ENCODE measurements at regions not wholly inside any gene's neighbourhood (a gene's known extent, or its start where the extent isn't known, plus 50 kb on each side); places are given as distances from the start of the nearest gene placed in this dataset.

DNA sequence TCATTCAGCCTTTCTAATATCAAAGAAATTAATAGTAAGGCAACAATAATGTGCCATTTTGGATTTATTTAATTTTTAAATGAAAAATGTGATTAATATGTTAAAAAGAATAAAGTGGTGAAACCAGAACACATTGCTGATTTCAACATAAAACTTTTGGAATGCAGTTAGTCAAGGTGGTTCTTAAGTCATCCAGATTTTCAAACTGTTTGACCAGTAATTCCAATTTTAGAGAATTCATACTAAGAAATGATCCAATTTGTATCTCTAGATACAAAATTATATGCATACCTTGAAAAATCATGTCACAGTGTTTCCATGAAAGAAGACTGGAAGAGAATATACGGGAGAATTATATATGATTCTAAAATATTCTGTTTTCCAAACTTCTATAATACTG, 54.2 kb upstream of the MCOLN3 start:
- whole genome bisulfite sequencing (ENCODE audit: insufficient coverage) = no CpG with 5 or more reads among the region's 1 CpG
- Histone ChIP-seq H3K27ac (ENCODE audit: low read length) (no peak overlapping the region), H3K4me3 (ENCODE audit: low read length) (no peak overlapping the region), H3K36me3 (ENCODE audit: control insufficient read depth, insufficient read depth, low read length) (no peaks in the 10 kb centered on the region), H3K27me3 (ENCODE audit: control insufficient read depth, insufficient read depth, low read length) (no peaks in the 10 kb centered on the region), H3K9me3 (ENCODE audit: control insufficient read depth, insufficient read depth, low read length) (no peaks in the 10 kb centered on the region), H3K4me1 (ENCODE audit: control insufficient read depth, insufficient read depth, low read length) (no peaks in the 10 kb centered on the region)
- intact Hi-C loops (cut with micrococcal nuclease) = loop anchor here (10.0 kb wide), 1 partner anchor 152 kb away; the partner anchor contains the start of gene C1orf52
- ATAC-seq (no peak), DNase-seq (no peak)
- no peak overlapping the region for H3K4me3 Mint-ChIP-seq
- H3K4me1 Mint-ChIP-seq = no peaks in the 10 kb centered on the region
- TF ChIP-seq, protein P1, sequence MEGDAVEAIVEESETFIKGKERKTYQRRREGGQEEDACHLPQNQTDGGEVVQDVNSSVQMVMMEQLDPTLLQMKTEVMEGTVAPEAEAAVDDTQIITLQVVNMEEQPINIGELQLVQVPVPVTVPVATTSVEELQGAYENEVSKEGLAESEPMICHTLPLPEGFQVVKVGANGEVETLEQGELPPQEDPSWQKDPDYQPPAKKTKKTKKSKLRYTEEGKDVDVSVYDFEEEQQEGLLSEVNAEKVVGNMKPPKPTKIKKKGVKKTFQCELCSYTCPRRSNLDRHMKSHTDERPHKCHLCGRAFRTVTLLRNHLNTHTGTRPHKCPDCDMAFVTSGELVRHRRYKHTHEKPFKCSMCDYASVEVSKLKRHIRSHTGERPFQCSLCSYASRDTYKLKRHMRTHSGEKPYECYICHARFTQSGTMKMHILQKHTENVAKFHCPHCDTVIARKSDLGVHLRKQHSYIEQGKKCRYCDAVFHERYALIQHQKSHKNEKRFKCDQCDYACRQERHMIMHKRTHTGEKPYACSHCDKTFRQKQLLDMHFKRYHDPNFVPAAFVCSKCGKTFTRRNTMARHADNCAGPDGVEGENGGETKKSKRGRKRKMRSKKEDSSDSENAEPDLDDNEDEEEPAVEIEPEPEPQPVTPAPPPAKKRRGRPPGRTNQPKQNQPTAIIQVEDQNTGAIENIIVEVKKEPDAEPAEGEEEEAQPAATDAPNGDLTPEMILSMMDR (IDR thresholded peaks at IDR 0.05) = no peak
- no peaks in the 10 kb centered on the region for H3K36me3 Mint-ChIP-seq
- H3K9me3 Mint-ChIP-seq = no peaks in the 10 kb centered on the region
- peaks cover 5 to 25% of the 10 kb centered on the region in 2 donors for H3K27me3 Mint-ChIP-seq (ENCODE audit: low read depth in 2 of 2)
- no peak overlapping the region for H3K27ac Mint-ChIP-seq

Measured in natural killer cell (primary cell).